ENCODE measurements at regions not wholly inside any gene's neighbourhood (a gene's known extent, or its start where the extent isn't known, plus 50 kb on each side); places are given as distances from the start of the nearest gene placed in this dataset.

GRCh38 chr12:123073292-123073691 lies 77.6 kb downstream of the PITPNM2 start:
- Histone ChIP-seq H3K4me1 (ENCODE audit: control insufficient read depth in 1 of 2, insufficient read depth in 2 of 2, low read length in 2 of 2) (peaks cover 17 to 44% of the 10 kb centered on the region in 2 experiments), H3K27me3 (ENCODE audit: insufficient read depth, low read length) (no peaks in the 10 kb centered on the region), H3K27ac (ENCODE audit: low read depth, low read length) (no peak overlapping the region), H3K9ac (ENCODE audit: low read length) (no peak overlapping the region), H3K9me3 (ENCODE audit: control insufficient read depth in 1 of 2, insufficient read depth in 1 of 2, low read depth in 1 of 2, low read length in 2 of 2) (no peaks in the 10 kb centered on the region), H3K4me2 (ENCODE audit: low read length) (no peak overlapping the region), H3K9me2 (ENCODE audit: insufficient read depth) (no peaks in the 10 kb centered on the region), H3K4me3 (replicated peaks in 1 of 2; ENCODE audit: low read depth in 1 of 2, low read length in 2 of 2) (no peak overlapping the region), H4K20me1 (ENCODE audit: insufficient read depth) (no peaks in the 10 kb centered on the region), H3K79me2 (ENCODE audit: insufficient read depth, low read length) (no peaks in the 10 kb centered on the region; the same call in 1 of the 2 replicates), H3K36me3 (ENCODE audit: control insufficient read depth in 1 of 2, insufficient read depth in 2 of 2, low read length in 2 of 2) (no peaks in the 10 kb centered on the region), H2AFZ (ENCODE audit: low read depth, low read length, poor library complexity, severe bottlenecking) (no peak overlapping the region)
- ChIA-PET CTCF (no interaction called here), POLR2A (no interaction called here), RAD21 (ENCODE audit: low non-redundant PET in 1 of 2, low total read pairs in 2 of 2, uncharacterized antibody in 2 of 2, unreplicated experiment in 2 of 2) (no interaction called here)
- TF ChIP-seq, protein P1, sequence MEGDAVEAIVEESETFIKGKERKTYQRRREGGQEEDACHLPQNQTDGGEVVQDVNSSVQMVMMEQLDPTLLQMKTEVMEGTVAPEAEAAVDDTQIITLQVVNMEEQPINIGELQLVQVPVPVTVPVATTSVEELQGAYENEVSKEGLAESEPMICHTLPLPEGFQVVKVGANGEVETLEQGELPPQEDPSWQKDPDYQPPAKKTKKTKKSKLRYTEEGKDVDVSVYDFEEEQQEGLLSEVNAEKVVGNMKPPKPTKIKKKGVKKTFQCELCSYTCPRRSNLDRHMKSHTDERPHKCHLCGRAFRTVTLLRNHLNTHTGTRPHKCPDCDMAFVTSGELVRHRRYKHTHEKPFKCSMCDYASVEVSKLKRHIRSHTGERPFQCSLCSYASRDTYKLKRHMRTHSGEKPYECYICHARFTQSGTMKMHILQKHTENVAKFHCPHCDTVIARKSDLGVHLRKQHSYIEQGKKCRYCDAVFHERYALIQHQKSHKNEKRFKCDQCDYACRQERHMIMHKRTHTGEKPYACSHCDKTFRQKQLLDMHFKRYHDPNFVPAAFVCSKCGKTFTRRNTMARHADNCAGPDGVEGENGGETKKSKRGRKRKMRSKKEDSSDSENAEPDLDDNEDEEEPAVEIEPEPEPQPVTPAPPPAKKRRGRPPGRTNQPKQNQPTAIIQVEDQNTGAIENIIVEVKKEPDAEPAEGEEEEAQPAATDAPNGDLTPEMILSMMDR (IDR thresholded peaks at IDR 0.05 in 2 of 3, conservative IDR thresholded peaks at IDR 0.05 in 1 of 3; ENCODE audit: borderline replicate concordance in 1 of 3, insufficient read depth in 1 of 3, low read depth in 2 of 3, low read length in 2 of 3), result no peak
- TF ChIP-seq, protein P2, sequence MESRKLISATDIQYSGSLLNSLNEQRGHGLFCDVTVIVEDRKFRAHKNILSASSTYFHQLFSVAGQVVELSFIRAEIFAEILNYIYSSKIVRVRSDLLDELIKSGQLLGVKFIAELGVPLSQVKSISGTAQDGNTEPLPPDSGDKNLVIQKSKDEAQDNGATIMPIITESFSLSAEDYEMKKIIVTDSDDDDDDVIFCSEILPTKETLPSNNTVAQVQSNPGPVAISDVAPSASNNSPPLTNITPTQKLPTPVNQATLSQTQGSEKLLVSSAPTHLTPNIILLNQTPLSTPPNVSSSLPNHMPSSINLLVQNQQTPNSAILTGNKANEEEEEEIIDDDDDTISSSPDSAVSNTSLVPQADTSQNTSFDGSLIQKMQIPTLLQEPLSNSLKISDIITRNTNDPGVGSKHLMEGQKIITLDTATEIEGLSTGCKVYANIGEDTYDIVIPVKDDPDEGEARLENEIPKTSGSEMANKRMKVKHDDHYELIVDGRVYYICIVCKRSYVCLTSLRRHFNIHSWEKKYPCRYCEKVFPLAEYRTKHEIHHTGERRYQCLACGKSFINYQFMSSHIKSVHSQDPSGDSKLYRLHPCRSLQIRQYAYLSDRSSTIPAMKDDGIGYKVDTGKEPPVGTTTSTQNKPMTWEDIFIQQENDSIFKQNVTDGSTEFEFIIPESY (IDR thresholded peaks at IDR 0.05; ENCODE audit: extremely low read depth, insufficient replicate concordance, low read length), result no peak
- TF ChIP-seq SIN3A (IDR thresholded peaks at IDR 0.05; ENCODE audit: low read depth) (no peak), SRF (IDR thresholded peaks at IDR 0.05; ENCODE audit: low read depth) (no peak), YY1 (IDR thresholded peaks at IDR 0.05; ENCODE audit: extremely low read depth, insufficient replicate concordance, low read depth, low read length) (no peak), TCF7L2 (IDR thresholded peaks at IDR 0.05; ENCODE audit: borderline replicate concordance, extremely low read depth, insufficient read depth, insufficient read length) (no peak), JUND (IDR thresholded peaks at IDR 0.05) (no peak), POLR2A (IDR thresholded peaks at IDR 0.05; ENCODE audit: borderline replicate concordance, extremely low read depth, insufficient read depth, insufficient read length) (no peak), ZNF274 (IDR thresholded peaks at IDR 0.05; ENCODE audit: low read depth, low read length) (no peak), SP1 (IDR thresholded peaks at IDR 0.05; ENCODE audit: low read depth) (no peak), RAD21 (IDR thresholded peaks at IDR 0.05; ENCODE audit: low read depth) (no peak), CEBPB (IDR thresholded peaks at IDR 0.05; ENCODE audit: low read depth) (no peak), ELF1 (IDR thresholded peaks at IDR 0.05; ENCODE audit: borderline replicate concordance, low read depth) (no peak)
- TF ChIP-seq, protein P3, sequence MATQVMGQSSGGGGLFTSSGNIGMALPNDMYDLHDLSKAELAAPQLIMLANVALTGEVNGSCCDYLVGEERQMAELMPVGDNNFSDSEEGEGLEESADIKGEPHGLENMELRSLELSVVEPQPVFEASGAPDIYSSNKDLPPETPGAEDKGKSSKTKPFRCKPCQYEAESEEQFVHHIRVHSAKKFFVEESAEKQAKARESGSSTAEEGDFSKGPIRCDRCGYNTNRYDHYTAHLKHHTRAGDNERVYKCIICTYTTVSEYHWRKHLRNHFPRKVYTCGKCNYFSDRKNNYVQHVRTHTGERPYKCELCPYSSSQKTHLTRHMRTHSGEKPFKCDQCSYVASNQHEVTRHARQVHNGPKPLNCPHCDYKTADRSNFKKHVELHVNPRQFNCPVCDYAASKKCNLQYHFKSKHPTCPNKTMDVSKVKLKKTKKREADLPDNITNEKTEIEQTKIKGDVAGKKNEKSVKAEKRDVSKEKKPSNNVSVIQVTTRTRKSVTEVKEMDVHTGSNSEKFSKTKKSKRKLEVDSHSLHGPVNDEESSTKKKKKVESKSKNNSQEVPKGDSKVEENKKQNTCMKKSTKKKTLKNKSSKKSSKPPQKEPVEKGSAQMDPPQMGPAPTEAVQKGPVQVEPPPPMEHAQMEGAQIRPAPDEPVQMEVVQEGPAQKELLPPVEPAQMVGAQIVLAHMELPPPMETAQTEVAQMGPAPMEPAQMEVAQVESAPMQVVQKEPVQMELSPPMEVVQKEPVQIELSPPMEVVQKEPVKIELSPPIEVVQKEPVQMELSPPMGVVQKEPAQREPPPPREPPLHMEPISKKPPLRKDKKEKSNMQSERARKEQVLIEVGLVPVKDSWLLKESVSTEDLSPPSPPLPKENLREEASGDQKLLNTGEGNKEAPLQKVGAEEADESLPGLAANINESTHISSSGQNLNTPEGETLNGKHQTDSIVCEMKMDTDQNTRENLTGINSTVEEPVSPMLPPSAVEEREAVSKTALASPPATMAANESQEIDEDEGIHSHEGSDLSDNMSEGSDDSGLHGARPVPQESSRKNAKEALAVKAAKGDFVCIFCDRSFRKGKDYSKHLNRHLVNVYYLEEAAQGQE (IDR thresholded peaks at IDR 0.05; ENCODE audit: low read depth), result no peak
- TF ChIP-seq, protein P4, sequence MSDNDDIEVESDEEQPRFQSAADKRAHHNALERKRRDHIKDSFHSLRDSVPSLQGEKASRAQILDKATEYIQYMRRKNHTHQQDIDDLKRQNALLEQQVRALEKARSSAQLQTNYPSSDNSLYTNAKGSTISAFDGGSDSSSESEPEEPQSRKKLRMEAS (IDR thresholded peaks at IDR 0.05), result no peak
- BruUV-seq (replicated peaks), result no TSS peak
- intact Hi-C loops (cut with micrococcal nuclease), result no loop called here
- DNase-seq (ENCODE audit: low read depth, low spot score) (no peak), ATAC-seq (no peak)

Measured in HCT116 (cell line).